Fibroblast of lung (primary cell): ENCODE measurements at regions not wholly inside any gene's neighbourhood (a gene's known extent, or its start where the extent isn't known, plus 50 kb on each side); places are given as distances from the start of the nearest gene placed in this dataset.

Experiments
- DNase-seq, 2 donors: peaks; one replicate each; pipeline versions ENCODE4 v3.0.0 to v3.0.0-alpha.2; 2010; ENCODE audit warnings: low read depth in 2 of 2
- H2AFZ ChIP-seq: 2 replicates; pipeline ENCODE4 v1.5.1; 2012; ENCODE audit warnings: low read length, control low read depth, inconsistent platforms
- H3K27ac ChIP-seq: 2 replicates; pipeline ENCODE4 v1.5.1; 2011; ENCODE audit warnings: low read length, control low read depth; ENCODE audit not compliant: insufficient read depth
- H3K27me3 ChIP-seq: 2 replicates; pipeline ENCODE4 v1.5.1; 2011; ENCODE audit warnings: mild to moderate bottlenecking, low read length; ENCODE audit not compliant: control insufficient read depth, insufficient read depth
- H3K36me3 ChIP-seq: 2 replicates; pipeline ENCODE4 v1.5.1; 2011; ENCODE audit warnings: low read length; ENCODE audit not compliant: control insufficient read depth, insufficient read depth
- H3K4me1 ChIP-seq: 2 replicates; pipeline ENCODE4 v1.5.1; 2011; ENCODE audit warnings: low read length; ENCODE audit not compliant: control insufficient read depth, insufficient read depth; ENCODE audit errors: extremely low read depth
- H3K4me2 ChIP-seq: 2 replicates; pipeline ENCODE4 v1.5.1; 2011; ENCODE audit warnings: low read length, control low read depth; ENCODE audit not compliant: insufficient read depth; ENCODE audit errors: extremely low read depth
- H3K4me3 ChIP-seq, 4 experiments: fragments of 200-600 bp in 1 of 4; sonication (generic) in 1 of 4; replicated peaks in 1 of 4; 2 replicates each; pipeline ENCODE4 v1.5.1; 2011 to 2016; ENCODE audit warnings: low read length in 4 of 4, low read depth in 3 of 4, mild to moderate bottlenecking in 3 of 4, control low read depth in 2 of 4, inconsistent platforms in 1 of 4, mixed read lengths in 1 of 4; ENCODE audit not compliant: insufficient read depth in 1 of 4; ENCODE audit errors: control extremely low read depth in 1 of 4
- H3K79me2 ChIP-seq: 2 replicates; pipeline ENCODE4 v1.5.1; 2012; ENCODE audit warnings: mild to moderate bottlenecking, low read length, inconsistent platforms; ENCODE audit not compliant: control insufficient read depth, insufficient read depth
- H3K9ac ChIP-seq: 2 replicates; pipeline ENCODE4 v1.5.1; 2011; ENCODE audit warnings: mild to moderate bottlenecking, low read length, control low read depth; ENCODE audit not compliant: insufficient read depth
- H3K9me3 ChIP-seq: 2 replicates; pipeline ENCODE4 v1.5.1; 2012; ENCODE audit warnings: low read depth, low read length; ENCODE audit not compliant: control insufficient read depth, insufficient read depth
- H4K20me1 ChIP-seq: 2 replicates; pipeline ENCODE4 v1.5.1; 2011; ENCODE audit warnings: low read length; ENCODE audit not compliant: control insufficient read depth, insufficient read depth; ENCODE audit errors: extremely low read depth
- CTCF ChIP-seq, 2 donors: IDR thresholded peaks in 1 of 2; conservative IDR thresholded peaks in 1 of 2; 1 replicate in 1 of 2; 2 replicates in 1 of 2; pipeline ENCODE4 v1.5.1; 2011 to 2012; ENCODE audit warnings: low read length in 2 of 2, control low read depth in 1 of 2, inconsistent platforms in 1 of 2, low read depth in 1 of 2, mild to moderate bottlenecking in 1 of 2
- EZH2 ChIP-seq: IDR thresholded peaks from 2 replicates; pipeline ENCODE4 v1.5.1; 2012; ENCODE audit warnings: low read length, control low read depth, mild to moderate bottlenecking; ENCODE audit errors: missing control alignments

- TF ChIP-seq CTCF (conservative IDR thresholded peaks at IDR 0.05 in 1 of 2, IDR thresholded peaks at IDR 0.05 in 1 of 2; ENCODE audit: low read depth in 1 of 2, low read length in 2 of 2) = no peak
- TF ChIP-seq EZH2 = no peak
- DNase-seq = peak; percentile 72 to 73
- no peaks in the 10 kb centered on the region for H4K20me1 ChIP-seq
- no peaks in the 10 kb centered on the region for H3K79me2 ChIP-seq
- H2AFZ ChIP-seq = no peak overlapping the region
- H3K4me2 ChIP-seq = peak overlapping the region; percentile 18
- no peak overlapping the region for H3K9ac ChIP-seq
- no peak overlapping the region for H3K27ac ChIP-seq
- no peaks in the 10 kb centered on the region for H3K27me3 ChIP-seq
- no peaks in the 10 kb centered on the region for H3K9me3 ChIP-seq
- H3K4me1 ChIP-seq = no peaks in the 10 kb centered on the region
- no peaks in the 10 kb centered on the region for H3K36me3 ChIP-seq
- no peak overlapping the region for H3K4me3 ChIP-seq
These were observed 96.5 kb upstream of the PACRGL start for GRCh38 chr4:20603671-20604313.

GRCh38 chr4:20612313-20612712 lies 87.9 kb upstream of the PACRGL start:
- no peaks in the 10 kb centered on the region for H3K27me3 ChIP-seq
- H3K9me3 ChIP-seq = no peaks in the 10 kb centered on the region
- no peaks in the 10 kb centered on the region for H3K36me3 ChIP-seq
- DNase-seq = peak; percentile 11 to 86
- H3K27ac ChIP-seq = no peak overlapping the region
- H3K79me2 ChIP-seq = no peaks in the 10 kb centered on the region
- no peaks in the 10 kb centered on the region for H4K20me1 ChIP-seq
- TF ChIP-seq CTCF (conservative IDR thresholded peaks at IDR 0.05 in 1 of 2, IDR thresholded peaks at IDR 0.05 in 1 of 2; ENCODE audit: low read depth in 1 of 2, low read length in 2 of 2) (no peak), EZH2 (no peak)
- H3K9ac ChIP-seq = no peak overlapping the region
- no peak overlapping the region for H3K4me3 ChIP-seq
- H3K4me2 ChIP-seq = no peak overlapping the region
- H3K4me1 ChIP-seq = peaks cover 6% of the 10 kb centered on the region
- no peak overlapping the region for H2AFZ ChIP-seq

- Histone ChIP-seq H3K27me3 (no peaks in the 10 kb centered on the region), H3K4me3 (no peak overlapping the region), H3K4me1 (peaks cover 6% of the 10 kb centered on the region), H3K79me2 (no peaks in the 10 kb centered on the region), H3K27ac (no peak overlapping the region), H3K9ac (no peak overlapping the region), H2AFZ (no peak overlapping the region), H3K9me3 (no peaks in the 10 kb centered on the region), H3K36me3 (no peaks in the 10 kb centered on the region), H3K4me2 (no peak overlapping the region), H4K20me1 (no peaks in the 10 kb centered on the region)
- TF ChIP-seq CTCF (conservative IDR thresholded peaks at IDR 0.05 in 1 of 2, IDR thresholded peaks at IDR 0.05 in 1 of 2; ENCODE audit: low read depth in 1 of 2, low read length in 2 of 2) = no peak
- TF ChIP-seq EZH2 = no peak
- no peak for DNase-seq
These were observed 85.4 kb upstream of the PACRGL start for GRCh38 chr4:20614816-20615215.
